GM21528 (cell line): ENCODE measurements at regions not wholly inside any gene's neighbourhood (a gene's known extent, or its start where the extent isn't known, plus 50 kb on each side); places are given as distances from the start of the nearest gene placed in this dataset.
"Not testable (repeated sequence)": the region's sequence is repeated elsewhere in the genome, so short reads cannot be mapped to it uniquely, and the experiment has no call there.

Experiments used
- ATAC-seq: cut with Tn5 transposase; IDR thresholded peaks from one replicate; pipeline ENCODE4 v1.9.1; 2021; ENCODE audit warnings: mild to moderate bottlenecking, moderate library complexity; ENCODE audit not compliant: unreplicated experiment, low FRiP score

DNA sequence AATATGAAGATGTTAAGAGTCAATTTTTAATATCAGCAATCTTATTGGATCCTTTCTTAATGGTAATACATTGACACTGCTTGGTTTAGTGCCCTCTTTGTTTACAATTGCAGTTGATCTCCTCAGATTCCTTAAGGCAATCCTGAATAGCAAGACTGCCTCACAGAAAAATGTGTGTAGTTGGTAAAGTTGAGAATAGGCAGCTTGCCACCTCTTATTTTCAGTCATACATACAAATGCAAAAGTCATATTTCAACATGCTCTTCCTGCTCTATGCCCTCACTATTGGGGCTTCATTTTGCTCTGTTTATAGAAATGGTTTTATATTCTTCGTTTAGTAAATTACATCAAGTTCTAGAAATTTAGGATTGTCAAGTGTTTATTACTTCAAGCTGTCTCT lies 661.1 kb upstream of the ANKRD30A start:
- no peak for ATAC-seq

DNA sequence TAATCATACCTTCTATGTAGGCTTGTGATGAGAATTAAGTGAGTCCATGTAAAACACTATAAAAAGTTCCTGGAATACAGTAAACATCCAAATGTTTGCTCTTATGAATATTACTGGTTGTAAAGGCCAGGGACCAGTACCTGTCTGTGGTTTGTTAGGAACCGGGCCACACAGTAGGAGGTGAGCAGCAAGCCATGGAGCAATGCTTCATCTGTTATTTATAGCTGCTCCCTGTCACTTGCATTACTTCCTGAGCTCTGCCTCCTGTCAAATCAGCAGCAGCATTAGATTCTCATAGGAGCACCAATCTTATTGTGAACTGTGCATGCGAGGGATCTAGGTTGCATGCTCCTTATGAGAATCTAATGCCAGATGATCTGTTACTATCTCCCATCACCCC lies 662.0 kb upstream of the ANKRD30A start:
- ATAC-seq: no peak

DNA sequence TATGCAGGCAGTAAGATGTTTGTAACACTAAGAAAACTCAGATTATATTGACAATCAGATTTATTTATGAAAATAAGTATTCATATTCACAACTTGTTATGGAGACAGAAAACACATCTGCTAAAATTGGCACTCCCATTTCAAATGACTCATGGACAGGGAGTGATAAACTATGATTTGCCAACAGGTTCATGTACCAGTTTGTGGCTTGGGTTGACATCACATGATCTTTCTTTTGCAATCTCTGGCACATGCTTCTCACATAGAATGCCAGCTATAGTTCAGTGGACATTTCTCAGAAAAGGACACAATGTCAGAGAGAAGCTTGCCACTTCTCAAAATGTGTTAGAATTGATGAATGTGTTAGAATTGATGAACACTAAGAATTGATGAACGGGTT lies 663.2 kb upstream of the ANKRD30A start:
- no peak for ATAC-seq

DNA sequence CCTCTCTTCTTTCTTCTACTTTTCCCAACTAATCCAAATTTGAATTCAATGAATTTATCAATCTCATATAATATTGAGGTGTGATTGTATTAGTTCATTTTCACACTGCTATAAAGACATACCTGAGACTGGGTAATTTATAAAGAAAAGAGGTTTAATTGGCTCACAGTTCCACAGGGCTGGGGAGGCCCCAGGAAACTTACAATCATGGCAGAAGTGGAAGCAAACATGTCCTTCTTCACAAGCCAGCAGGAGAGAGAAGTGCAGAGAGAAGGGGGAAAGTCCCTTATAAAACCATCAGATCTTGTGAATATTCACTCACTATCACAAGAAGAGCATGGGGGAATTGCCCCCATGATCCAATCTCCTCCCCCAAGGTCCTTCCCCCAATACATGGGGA lies 667.0 kb upstream of the ANKRD30A start:
- not testable (repeated sequence) for ATAC-seq

DNA sequence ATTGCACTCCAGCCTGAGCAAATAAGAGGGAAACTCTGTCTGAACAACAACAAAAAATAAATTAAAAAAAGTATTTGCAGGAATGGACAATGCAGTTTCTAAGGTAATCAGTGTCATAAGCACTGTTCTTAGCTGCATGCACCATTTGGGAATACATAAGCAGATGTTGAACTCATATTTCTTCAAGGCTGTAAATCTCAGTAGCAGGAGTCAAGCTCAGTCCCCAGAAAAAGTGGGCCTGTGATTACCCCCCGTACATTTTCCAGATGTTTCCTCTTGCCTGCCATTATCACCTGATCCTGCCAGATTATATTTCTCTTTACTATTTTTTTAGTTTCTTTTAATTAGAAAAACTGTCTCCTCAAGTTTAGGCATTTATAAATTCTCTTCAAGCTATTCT lies 667.6 kb upstream of the ANKRD30A start:
- no peak for ATAC-seq

DNA sequence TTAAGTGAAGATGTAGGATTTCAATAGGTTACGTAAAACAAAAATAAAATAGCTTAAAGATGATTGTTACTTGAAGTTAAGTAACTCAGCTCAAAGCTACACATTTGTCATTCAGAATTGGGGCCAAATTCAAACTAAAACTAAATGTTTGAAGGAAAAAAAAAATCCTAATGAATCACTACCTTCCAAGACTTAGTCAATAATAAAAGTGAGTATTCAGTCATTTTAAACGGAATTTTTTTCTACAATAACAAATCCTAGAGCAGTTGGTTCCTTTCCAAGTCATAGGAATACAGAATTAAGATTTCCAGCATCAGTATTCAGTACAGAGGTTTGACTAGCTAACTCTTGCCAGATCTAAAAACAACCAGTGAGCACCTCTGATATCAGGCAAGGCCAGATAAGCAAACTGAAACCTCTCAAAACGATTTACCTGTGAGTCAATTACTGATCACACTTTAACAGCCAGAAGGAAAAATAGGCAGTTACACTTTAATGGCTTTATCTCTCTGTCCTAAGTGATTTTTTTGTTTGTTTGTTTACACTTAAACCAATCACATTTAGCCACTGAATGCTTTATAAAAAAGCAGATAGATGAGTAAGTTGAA lies 669.8 kb upstream of the ANKRD30A start:
- no peak for ATAC-seq

DNA sequence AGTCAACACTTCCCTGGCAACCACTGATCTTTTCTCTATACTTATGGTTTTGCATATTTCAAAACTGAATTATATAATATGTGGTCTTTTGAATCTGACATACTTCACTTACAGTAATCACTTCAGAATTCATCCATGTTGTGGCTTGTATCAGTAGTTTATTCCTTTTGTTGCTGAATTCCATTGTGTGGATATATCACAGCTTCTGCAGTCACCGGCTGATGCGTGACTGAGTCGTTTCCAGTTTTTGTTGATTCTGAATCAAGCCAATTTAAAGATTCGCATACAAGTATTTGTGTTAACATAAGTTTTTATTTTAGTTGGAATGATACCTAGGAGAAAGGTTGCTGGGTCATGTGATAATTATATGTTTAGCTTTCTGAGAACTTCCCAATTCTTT lies 672.5 kb upstream of the ANKRD30A start:
- no peak for ATAC-seq

DNA sequence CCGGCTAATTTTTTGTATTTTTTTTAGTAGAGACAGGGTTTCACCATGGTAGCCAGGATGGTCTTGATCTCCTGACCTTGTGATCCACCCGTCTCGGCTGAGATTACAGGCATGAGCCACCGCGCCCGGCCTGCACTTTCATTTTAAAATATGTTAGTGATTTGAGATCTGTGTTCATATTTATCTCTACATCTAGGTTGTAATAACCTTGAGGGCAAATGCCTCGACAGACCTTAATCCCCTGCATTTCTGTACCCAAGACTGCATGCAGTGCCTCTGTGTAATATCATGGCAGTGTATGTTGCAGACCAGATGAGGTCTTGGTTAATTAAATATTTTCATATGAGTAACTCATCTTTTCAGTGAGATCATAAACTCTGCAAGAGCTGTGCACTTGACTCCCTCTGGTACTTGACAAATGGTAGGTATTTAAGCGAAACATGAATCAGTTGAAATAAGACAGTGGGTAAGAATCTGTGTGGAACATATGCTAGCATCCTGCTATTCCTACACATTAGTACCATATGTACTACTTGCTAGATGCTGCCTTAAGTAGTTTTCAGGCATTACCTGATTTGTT lies 673.9 kb upstream of the ANKRD30A start:
- no peak for ATAC-seq

DNA sequence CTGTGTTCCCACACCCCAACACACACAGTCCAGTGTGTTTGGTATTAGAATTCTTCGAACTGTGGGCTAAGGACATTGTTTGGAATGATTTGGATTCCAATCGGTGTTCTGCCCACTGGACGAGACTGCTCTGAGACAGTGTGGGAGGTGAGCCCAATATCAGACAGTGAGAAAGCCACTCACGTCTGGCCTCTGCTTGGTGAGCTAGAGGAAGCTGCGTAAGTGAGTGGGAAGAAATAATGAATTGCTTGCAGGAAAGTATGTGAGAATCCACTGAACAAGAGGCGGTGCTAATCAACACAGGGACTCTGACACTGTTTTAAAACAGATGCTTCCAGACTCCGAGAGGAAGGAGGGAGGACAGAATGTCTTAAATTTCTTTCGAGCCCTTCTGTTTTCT lies 675.0 kb upstream of the ANKRD30A start:
- ATAC-seq: no peak

DNA sequence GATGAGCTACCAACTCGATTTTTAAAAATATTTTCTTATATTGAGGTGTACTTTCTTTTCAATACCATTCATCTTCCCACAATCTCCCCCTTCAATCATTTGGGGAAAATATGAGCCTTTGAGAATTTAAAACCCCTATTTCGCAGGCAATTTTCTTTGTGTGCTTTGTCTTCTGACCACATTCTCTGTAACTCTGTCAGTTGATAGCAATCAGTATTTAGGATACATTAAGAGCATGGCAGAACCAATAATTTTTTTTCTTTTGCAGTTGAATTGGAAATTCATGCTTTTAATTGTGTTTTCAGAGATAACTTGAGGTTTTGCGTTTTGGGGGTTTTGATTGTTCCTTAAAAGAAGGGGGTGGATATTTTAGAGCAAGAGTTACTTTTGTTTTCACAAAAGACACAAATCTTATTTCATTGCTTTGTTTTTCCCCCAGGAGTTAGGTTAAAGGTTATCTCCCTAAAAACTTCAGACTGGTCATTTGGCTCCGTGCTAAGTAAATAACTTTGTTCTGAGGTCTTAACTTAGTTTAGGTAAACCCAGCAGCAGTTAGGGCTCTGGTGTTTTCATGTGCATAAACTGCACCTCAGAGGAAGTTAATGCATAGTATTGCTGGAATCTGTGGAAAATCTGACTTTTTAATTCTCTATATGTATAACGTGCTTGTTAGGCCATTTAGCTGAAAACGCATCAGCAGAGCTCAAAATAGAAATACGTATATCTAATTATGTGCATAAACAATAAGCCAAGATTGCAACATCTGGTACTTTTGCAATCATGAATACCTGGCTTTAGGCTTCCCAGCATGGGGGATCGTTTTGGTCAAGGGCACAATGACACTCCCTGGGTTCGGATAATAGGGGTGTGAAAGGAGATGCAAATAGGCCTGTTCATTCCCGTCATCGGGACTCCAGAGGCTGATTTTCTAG lies 676.4 kb upstream of the ANKRD30A start:
- ATAC-seq: no peak

DNA sequence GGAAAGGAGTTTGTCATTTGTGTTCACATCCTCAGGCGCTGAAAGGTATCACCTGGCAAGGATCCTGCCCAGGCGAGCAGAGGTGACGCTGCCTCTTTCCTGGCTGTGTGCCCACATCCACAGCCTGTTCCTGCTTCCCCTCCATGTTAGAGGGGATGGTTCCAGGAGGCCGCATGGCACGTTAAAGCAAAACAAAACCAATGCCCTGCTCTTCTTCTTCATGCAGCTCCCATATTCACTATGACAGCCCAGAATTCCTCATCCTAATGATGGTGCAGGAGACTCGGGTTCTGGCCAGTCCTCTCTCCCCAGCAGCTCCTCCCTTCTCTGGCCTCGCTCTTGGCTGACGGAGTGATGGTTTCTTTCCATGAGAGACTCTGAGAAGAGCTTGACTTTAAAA lies 678.5 kb upstream of the ANKRD30A start:
- ATAC-seq: no peak

DNA sequence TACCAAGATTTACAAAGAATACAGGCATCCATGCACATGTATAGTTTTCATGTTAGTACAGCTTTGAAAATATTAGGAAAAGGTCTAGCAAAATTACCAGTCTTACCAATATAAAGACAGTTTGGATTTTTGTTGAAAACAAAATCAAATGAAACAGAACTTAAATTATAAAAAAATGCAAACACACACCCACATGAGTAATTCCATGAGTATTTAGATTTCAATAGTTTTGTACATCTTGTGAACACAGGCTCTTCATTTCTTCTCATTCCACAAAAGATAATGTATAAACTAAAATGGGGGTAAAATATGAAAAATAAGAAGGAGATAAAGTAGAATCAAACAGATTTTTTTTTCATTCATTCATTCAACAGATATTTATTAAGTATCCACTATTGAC lies 682.2 kb upstream of the ANKRD30A start:
- ATAC-seq: no peak

DNA sequence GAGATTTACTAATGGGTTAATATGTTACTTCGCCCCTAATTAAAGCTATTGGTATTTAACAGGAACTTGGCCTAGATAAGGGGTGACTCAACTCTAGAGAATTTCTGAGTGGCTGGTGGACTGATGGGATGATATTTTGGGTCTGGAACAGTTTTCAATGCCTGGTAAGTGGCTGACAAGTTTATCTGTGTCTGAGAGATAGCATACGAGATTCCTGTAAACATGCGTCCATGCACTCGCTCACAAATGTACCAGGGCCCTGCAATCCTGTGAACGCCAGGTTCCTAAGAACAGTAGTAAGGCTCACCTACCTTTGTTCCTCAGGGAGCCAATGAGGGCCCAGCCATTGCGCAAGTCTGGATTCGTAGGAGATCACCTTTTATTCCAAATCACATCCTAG lies 683.8 kb upstream of the ANKRD30A start:
- no peak for ATAC-seq

DNA sequence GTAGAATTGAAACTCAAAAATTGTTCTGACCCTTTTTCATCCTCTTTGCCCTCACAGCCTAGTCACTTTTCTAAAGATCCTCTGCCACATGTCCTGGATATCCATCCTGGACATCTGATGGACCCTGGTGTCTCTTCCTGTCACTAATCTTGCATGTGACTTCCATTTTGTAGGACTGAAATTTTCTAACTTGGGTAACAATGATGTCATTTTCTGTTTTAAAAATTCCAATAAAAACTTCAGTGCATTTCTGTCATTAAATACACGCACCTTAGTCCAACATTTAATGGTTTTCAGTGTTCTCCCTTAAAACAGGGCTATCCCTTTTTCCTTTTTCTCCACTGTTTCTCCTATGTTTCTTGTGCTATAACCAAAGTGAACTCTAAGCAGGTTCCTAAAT lies 684.9 kb upstream of the ANKRD30A start:
- no peak for ATAC-seq

DNA sequence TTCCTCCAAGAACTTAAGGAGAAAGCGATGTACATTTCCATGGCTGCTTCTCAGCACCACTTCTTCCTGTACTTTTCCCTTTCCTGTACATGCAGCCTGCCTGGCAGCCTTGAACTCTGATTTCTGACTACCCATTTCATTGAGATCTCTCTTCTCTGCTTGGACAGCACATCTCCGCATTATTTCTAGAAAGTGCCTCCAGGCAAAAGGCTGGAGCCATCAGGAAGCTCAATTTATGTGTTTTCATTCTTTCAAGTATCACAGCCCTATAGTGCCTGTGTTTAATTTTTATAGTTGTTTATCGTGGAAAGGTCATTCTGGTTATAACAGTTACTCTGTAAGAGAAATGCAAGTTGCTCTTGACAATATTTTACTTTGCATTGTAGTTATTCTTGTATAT lies 688.0 kb upstream of the ANKRD30A start:
- ATAC-seq: no peak

DNA sequence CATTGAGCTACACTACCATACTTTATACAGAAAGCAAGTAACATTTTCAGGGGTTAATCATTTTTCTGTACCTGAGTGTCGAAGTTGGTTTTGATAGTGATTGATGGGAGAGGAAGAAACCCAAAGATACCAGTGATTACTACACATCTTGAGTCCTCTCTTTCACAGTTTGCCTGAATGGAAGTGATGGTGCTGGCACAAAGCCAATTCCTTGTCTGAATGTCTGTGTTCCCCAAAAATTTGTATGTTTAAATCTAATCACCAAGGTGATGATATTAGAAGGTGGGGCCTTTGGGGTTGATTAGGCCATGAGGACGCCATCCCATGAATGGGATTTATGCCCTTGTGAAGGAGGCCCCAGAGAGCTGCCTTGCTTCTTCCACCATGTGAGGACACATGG lies 696.9 kb upstream of the ANKRD30A start:
- ATAC-seq: no peak

DNA sequence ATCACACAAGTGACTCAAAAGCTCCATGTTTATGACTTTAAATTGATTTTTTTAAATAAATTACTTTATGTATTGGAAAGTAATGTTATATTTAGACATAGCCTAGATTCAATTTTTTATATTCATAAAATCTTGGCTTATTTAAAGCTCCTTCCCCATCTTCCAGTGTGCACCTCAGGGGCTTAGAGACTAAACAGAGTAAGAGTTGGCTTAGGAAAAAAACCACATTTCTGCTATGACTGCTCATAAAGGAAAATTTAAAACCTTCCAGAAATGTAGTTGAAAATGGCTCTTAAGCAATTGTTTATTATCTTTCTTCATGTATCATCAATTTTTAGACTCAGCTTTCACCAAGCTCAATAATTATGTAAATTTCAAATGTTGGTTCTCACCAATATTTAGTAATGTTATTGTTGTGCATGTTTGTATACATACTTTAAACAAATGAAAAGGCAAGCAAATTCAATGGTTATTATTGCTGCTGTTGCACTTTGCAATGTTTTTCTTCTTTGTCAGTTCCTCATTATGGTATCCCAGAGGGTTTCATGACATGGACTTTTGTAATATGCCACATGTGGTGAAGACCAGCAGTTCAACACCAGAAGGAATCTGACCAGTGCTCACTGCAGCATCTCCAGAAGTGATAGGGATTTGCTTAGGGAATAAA lies 700.1 kb upstream of the ANKRD30A start:
- ATAC-seq: no peak

DNA sequence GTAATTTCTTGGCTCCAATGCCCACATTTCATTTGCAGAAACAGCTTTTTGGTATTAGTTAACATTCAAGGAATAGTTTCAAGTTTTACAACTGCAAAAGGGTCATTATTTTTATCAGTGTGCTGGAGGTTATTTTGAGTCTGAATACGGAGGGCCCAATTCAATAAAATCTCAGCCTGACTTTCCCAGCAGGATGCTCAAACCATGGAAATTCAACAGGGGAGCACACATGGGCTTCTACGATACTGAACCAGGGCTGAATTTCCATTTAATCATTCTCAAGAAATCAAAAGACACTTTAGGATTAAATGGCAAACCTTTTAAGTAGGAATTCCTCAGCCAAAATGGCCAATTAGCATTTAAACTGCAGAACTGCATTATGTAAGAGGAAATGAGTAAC lies 700.9 kb upstream of the ANKRD30A start:
- no peak for ATAC-seq

DNA sequence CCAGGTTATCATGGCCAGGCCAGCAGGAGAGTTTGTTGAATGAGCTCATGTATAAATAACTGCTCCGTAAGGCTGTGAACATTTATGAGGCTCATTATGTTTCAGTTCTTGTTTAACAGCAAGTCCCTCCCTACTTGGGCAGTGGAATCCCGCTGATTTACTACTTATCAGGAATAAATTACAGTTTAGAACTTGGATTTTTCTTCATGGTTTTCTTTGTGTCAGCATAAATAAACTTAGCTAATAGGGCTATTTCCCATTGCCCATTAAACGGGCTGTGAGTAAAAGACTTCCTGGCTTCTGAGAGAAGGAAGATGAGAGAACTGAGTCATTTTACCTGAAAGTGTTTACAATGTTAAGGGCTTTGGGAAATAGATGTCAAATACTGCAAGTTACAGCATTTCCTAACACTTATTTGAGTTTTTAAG lies 701.6 kb upstream of the ANKRD30A start:
- ATAC-seq: no peak

DNA sequence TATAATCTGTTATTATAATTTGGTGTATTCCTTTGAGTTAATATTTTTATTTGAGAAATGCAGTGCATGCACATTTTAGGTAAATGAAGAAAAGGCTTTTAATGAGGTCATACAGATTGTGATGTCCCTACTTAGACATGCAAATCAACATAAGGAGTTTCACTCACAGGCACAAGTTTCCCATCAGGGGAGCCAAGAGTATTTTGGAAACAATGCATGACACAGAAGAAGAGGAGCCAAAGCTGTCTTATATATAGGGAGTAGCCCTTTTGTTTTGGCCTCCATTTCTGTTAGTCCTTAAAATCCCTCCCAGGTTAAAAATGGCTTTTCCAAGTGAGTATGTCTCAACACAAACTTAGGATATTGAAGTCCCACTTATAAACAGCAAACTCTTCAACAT lies 703.4 kb upstream of the ANKRD30A start:
- no peak for ATAC-seq

DNA sequence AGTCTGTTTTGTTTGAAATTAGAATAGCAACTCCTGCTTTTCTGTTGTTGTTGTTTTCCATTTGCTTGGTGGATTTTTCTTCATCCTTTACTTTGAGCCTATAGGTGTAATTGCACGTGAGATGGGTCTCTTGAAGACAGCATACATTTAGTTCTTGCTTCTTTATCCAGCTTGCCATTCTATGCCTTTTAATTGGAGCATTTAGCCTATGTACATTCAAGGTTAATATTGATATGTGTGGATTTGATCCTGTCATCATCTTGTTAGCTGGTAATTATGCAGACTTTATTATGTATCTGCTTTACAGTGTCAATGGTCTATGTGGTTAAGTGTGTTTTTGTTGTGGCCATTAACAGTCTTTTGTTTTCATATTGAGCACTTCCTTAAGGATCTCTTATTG lies 708.9 kb upstream of the ANKRD30A start:
- ATAC-seq: no peak
